GM12864 (cell line): ENCODE measurements at regions not wholly inside any gene's neighbourhood (a gene's known extent, or its start where the extent isn't known, plus 50 kb on each side); places are given as distances from the start of the nearest gene placed in this dataset.
"Not testable (repeated sequence)": the region's sequence is repeated elsewhere in the genome, so short reads cannot be mapped to it uniquely, and the experiment has no call there.

Experiments used
- DNase-seq: peaks from one replicate; pipeline ENCODE4 v3.0.0-alpha.2; 2011; ENCODE audit warnings: low read depth
- H3K4me3 ChIP-seq: 2 replicates; pipeline ENCODE4 v1.5.1; 2011; ENCODE audit warnings: mild to moderate bottlenecking, low read depth, low read length, control low read depth
- TF ChIP-seq, protein P1 (sequence below): IDR thresholded peaks from 2 replicates; pipeline ENCODE4 v1.5.1; 2011; ENCODE audit warnings: low read depth, mild to moderate bottlenecking, moderate library complexity, low read length, control low read depth, inconsistent platforms; ENCODE audit errors: missing control alignments

DNA sequence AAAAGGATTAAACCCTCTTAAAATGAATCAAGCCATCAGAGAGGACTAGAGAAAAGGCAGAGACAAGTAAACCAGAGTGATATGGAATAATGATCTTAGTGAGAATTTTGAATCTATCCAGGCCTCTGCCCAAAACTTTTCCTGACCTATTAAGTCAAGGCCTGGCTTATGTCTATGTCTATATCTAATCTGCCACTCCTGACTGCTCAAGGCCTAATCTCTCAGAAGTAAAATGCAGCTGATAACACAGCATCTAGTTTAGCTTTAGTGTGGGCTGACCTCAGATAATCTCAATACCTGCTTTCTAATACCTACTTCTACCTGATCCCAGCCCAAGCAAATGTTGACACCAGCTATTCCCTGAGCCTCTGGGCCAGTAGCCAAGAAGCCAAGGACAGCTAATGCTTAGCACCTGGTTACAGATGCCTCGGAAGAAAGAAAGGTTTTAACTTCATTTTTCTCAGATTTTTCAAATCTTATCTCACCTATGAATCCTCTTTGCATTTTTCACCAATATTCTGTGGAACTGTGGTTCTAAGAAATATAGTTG lies 1472.5 kb upstream of the SEL1L start:
- no peak overlapping the region for H3K4me3 ChIP-seq
- TF ChIP-seq, protein P1, sequence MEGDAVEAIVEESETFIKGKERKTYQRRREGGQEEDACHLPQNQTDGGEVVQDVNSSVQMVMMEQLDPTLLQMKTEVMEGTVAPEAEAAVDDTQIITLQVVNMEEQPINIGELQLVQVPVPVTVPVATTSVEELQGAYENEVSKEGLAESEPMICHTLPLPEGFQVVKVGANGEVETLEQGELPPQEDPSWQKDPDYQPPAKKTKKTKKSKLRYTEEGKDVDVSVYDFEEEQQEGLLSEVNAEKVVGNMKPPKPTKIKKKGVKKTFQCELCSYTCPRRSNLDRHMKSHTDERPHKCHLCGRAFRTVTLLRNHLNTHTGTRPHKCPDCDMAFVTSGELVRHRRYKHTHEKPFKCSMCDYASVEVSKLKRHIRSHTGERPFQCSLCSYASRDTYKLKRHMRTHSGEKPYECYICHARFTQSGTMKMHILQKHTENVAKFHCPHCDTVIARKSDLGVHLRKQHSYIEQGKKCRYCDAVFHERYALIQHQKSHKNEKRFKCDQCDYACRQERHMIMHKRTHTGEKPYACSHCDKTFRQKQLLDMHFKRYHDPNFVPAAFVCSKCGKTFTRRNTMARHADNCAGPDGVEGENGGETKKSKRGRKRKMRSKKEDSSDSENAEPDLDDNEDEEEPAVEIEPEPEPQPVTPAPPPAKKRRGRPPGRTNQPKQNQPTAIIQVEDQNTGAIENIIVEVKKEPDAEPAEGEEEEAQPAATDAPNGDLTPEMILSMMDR, result no peak
- DNase-seq, result no peak

DNA sequence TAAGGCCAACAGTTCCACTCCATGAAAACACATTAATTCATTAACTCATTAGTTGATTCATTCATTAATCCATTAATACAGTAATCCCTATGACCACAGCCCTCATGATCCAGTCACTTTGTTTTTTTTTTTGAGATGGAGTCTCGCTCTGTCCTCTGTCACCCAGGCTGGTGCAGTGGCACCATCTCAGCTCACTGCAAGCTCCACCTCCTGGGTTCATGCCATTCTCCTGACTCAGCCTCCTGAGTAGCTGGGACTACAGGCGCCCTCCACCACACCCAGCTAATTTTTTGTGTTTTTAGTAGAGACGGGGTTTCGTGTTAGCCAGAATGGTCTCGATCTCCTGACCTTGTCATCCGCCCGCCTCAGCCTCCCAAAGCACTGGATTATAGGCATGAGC lies 1473.4 kb upstream of the SEL1L start:
- DNase-seq, H3K4me3 ChIP-seq: not testable (repeated sequence)

DNA sequence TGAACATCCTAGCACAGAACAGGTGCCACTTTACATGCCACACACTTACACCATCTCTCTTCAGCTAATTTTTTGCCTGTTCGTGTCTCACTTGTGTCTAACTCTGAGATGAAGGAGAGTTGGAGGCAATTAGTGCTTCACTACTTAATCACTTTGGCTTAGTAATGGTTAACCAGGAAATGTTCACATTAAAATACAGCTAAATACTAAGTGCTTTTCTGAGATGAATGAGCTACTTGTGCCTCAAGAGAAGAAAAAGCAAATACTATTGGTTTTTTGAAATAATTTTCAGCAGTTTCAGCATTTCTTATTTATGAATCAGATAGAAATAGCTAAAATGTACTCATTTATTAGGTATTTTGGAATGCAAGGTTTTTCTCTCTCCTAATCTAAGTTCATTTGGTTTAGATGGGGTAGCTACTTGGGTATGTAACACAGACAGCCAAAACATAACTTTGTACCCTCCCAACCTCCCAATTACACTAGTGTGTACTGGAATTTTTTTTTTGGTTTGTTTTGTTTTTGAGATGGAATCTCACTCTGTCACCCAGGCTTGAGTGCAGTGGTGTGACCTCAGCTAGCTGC lies 1474.1 kb upstream of the SEL1L start:
- DNase-seq, result no peak
- TF ChIP-seq, protein P1, result no peak
- H3K4me3 ChIP-seq, result no peak overlapping the region

DNA sequence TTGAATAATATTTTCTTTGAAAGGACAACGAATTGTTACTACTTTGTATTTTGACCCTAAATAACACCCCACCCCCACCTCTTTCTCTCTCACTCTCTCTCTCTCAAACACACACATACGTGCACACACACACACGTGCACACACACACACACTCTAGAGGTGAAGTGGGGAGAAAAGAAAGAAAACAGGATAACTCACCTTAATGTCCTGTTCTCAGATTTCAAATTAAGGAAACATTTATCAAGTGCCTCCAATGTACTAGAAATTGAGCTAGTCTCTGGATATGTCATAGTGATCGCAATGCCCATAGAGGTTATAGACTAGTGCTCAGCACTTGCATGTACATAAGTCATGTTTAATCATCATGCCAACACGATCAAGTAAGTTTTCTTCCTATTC lies 1483.6 kb upstream of the SEL1L start:
- TF ChIP-seq, protein P1, result no peak
- no peak overlapping the region for H3K4me3 ChIP-seq
- DNase-seq, result no peak

DNA sequence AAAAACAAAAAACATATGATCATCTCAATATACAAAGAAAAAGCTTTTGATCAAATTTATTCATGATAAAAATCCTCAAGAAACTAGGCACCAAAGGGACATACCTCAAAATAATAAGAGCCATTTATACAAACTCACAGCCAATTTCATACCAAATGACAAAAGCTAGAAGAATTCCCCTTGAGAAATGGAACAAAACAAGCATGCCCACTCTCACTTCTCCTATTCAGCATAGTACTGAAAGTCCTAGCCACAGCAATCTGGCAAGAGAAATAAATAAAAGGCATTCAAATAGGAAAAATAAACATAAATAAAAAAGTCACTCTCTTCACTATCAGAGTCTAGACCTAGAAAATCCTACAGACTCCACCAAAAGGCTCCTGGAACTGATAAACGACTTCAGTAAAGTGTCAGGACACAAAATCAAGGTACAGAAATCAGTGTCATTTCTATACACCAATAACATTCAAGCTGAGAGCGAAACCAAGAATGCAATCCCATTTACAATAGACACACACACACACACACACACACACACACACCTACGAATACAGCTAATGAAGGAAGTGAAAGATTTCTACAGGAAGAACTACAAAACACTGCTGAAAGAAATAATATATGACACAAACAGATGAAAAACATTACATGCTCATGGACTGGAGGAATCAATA lies 1486.2 kb upstream of the SEL1L start:
- H3K4me3 ChIP-seq, result no peak overlapping the region
- TF ChIP-seq, protein P1, result no peak
- DNase-seq, result no peak

DNA sequence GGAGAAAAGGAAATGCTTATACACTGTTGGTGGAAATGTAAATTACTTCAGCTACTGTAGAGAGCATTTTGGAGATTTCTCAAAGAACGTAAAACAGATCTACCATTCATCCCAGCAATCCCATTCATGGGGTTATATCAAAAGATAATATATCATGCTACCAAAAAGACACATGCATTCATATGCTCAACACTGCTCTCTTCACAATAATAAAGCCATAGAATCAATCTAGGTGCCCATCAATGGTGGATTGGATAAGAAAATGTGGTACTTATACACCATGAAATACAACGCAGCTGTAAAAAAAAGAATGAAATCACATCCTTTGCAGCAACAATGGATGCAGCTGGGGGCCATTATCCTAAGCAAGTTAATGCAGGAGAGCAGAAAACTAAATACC lies 1487.7 kb upstream of the SEL1L start:
- DNase-seq, result no peak
- H3K4me3 ChIP-seq, result no peak overlapping the region
- TF ChIP-seq, protein P1, result no peak

DNA sequence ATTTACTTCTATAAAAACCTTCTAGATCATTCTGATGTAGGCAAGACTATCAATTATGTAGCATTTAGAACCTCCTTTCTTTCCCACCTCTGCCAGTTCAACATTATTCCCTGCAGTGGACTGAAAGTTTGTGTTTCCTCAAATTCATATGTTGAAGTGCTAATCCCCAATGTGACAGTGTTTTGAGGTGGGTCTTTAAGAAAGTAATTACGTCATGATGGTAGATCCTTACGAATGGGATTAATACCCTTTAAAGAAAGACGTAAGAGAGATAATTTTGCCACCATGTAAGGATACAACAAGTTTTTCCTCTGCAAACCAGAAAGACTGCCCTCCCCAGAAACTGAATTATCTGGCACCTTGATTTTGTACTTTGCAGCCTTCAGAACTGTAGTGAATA lies 1489.7 kb upstream of the SEL1L start:
- DNase-seq, result no peak
- H3K4me3 ChIP-seq, result no peak overlapping the region
- TF ChIP-seq, protein P1, result no peak
